Lower leg skin (tissue), 4 donors: ENCODE measurements at regions not wholly inside any gene's neighbourhood (a gene's known extent, or its start where the extent isn't known, plus 50 kb on each side); places are given as distances from the start of the nearest gene placed in this dataset.

Experiments
- DNase-seq, 2 donors: peaks; one replicate each; pipeline ENCODE4 v3.0.0-alpha.2; 2019; ENCODE audit warnings: low spot score in 2 of 2
- H3K4me3 ChIP-seq: fragments of 200-600 bp; sonication (generic); 2 replicates; pipeline ENCODE4 v1.5.1; 2017; ENCODE audit warnings: mild to moderate bottlenecking, low read depth; ENCODE audit not compliant: poor library complexity, severe bottlenecking
- CTCF ChIP-seq, 3 donors: fragments of 450-650 bp; IDR thresholded peaks; one replicate each; pipeline ENCODE4 v1.5.1; 2016; ENCODE audit warnings: antibody characterized with exemption in 3 of 3, mild to moderate bottlenecking in 3 of 3, moderate library complexity in 2 of 3
- POLR2A ChIP-seq, 2 donors: fragments of 450-650 bp; IDR thresholded peaks; one replicate each; pipeline ENCODE4 v1.6.1; 2016 to 2017; ENCODE audit warnings: antibody characterized with exemption in 2 of 2, mild to moderate bottlenecking in 1 of 2, moderate library complexity in 1 of 2
- WGBS, 2 donors: methylation state at CpG; one replicate each; pipeline ENCODE4 v1.1.5; 2018; 5-methylcytosine and 5-hydroxymethylcytosine counted together
- intact Hi-C: fragments of 100-400 bp; cut with DNase I; formaldehyde crosslinking; loops from one replicate; pipeline ENCODE4 v1.15.0; 2023; ENCODE audit warnings: low total_unique reads

- TF ChIP-seq POLR2A (IDR thresholded peaks at IDR 0.05) (no peak), CTCF (IDR thresholded peaks at IDR 0.05) (no peak)
- no peak for DNase-seq
- no peak overlapping the region for H3K4me3 ChIP-seq
- 86 to 88% methylated on average over 3 of the region's 3 CpGs for WGBS, 2 donors
- intact Hi-C loops: no loop called here
Observed at GRCh38 chr2:16589465-16589864, 76.2 kb downstream of the CYRIA start.

- 46 to 47% methylated on average over 3 of the region's 3 CpGs for WGBS, 2 donors
- H3K4me3 ChIP-seq: no peak overlapping the region
- DNase-seq: no peak
- TF ChIP-seq POLR2A (IDR thresholded peaks at IDR 0.05) (no peak), CTCF (IDR thresholded peaks at IDR 0.05) (no peak)
- intact Hi-C loops: no loop called here
Observed at GRCh38 chr2:16588565-16588964, 77.1 kb downstream of the CYRIA start.

GRCh38 chr2:16587601-16588000 is 78.0 kb downstream of the CYRIA start:
- TF ChIP-seq CTCF (IDR thresholded peaks at IDR 0.05): no peak
- TF ChIP-seq POLR2A (IDR thresholded peaks at IDR 0.05): no peak
- no peak overlapping the region for H3K4me3 ChIP-seq
- DNase-seq: no peak
- 70 to 71% methylated on average over 4 of the region's 4 CpGs for WGBS, 2 donors
- intact Hi-C loops: no loop called here

GRCh38 chr2:16584824-16585540 is 80.7 kb downstream of the CYRIA start:
- 80 to 84% methylated on average over 2 of the region's 2 CpGs for WGBS, 2 donors
- TF ChIP-seq CTCF (IDR thresholded peaks at IDR 0.05) (no peak), POLR2A (IDR thresholded peaks at IDR 0.05) (no peak)
- intact Hi-C loops: no loop called here
- DNase-seq: no peak
- H3K4me3 ChIP-seq: no peak overlapping the region

GRCh38 chr2:16584084-16584483 is 81.5 kb downstream of the CYRIA start:
- 82 to 93% methylated on average over 2 of the region's 2 CpGs for WGBS, 2 donors
- intact Hi-C loops: no loop called here
- no peak overlapping the region for H3K4me3 ChIP-seq
- no peak for DNase-seq
- TF ChIP-seq POLR2A (IDR thresholded peaks at IDR 0.05) (no peak), CTCF (IDR thresholded peaks at IDR 0.05) (no peak)

- intact Hi-C loops: no loop called here
- WGBS, 2 donors: 89 to 92% methylated on average over 1 of the region's 1 CpG
- TF ChIP-seq POLR2A (IDR thresholded peaks at IDR 0.05) (no peak), CTCF (IDR thresholded peaks at IDR 0.05) (no peak)
- H3K4me3 ChIP-seq: no peak overlapping the region
- DNase-seq: no peak
Observed at GRCh38 chr2:16581241-16581640, 84.4 kb downstream of the CYRIA start.
